Right atrium auricular region (tissue), 2 donors: ENCODE measurements at regions not wholly inside any gene's neighbourhood (a gene's known extent, or its start where the extent isn't known, plus 50 kb on each side); places are given as distances from the start of the nearest gene placed in this dataset.

Experiments
- DNase-seq: peaks from one replicate; pipeline ENCODE4 v3.0.0-alpha.2; 2019; ENCODE audit warnings: low spot score
- H3K27ac ChIP-seq, 2 donors: fragments of 200-600 bp; sonication (generic); 1 replicate in 1 of 2; 2 replicates in 1 of 2; pipeline ENCODE4 v1.5.1; 2016 to 2019
- H3K27me3 ChIP-seq, 2 donors: fragments of 200-600 bp; sonication (generic); one replicate each; pipeline versions ENCODE4 v1.5.1 to v1.6.0; 2017 to 2019
- H3K36me3 ChIP-seq: fragments of 200-600 bp; sonication (generic); one replicate; pipeline ENCODE4 v1.5.1; 2016
- H3K4me1 ChIP-seq, 2 donors: fragments of 200-600 bp; sonication (generic); one replicate each; pipeline versions ENCODE4 v1.5.1 to v1.6.0; 2017 to 2019
- H3K4me3 ChIP-seq, 2 donors: fragments of 200-600 bp; sonication (generic); 1 replicate in 1 of 2; 2 replicates in 1 of 2; pipeline ENCODE4 v1.5.1; 2017 to 2019; ENCODE audit warnings: mild to moderate bottlenecking in 1 of 2, moderate library complexity in 1 of 2
- H3K9me3 ChIP-seq, 2 donors: fragments of 200-600 bp; sonication (generic); one replicate each; pipeline ENCODE4 v1.5.1; 2019
- CTCF ChIP-seq, 2 donors: fragments of 200-600 bp; sonication (generic); IDR thresholded peaks; one replicate each; pipeline ENCODE4 v1.5.1; 2019; ENCODE audit warnings: antibody characterized with exemption in 2 of 2

- Histone ChIP-seq H3K27ac (no peak overlapping the region), H3K4me1 (no peaks in the 10 kb centered on the region), H3K36me3 (no peaks in the 10 kb centered on the region), H3K9me3 (no peaks in the 10 kb centered on the region), H3K4me3 (no peak overlapping the region), H3K27me3 (no peaks in the 10 kb centered on the region)
- no peak for DNase-seq
- TF ChIP-seq CTCF (IDR thresholded peaks at IDR 0.05): no peak
Measured at GRCh38 chr1:209038735-209039134, 544.8 kb upstream of the CAMK1G start.

GRCh38 chr1:209040351-209040750 lies 543.2 kb upstream of the CAMK1G start:
- H3K9me3 ChIP-seq: no peaks in the 10 kb centered on the region
- DNase-seq: no peak
- TF ChIP-seq CTCF (IDR thresholded peaks at IDR 0.05): no peak
- H3K4me1 ChIP-seq: no peaks in the 10 kb centered on the region
- H3K27ac ChIP-seq: no peak overlapping the region
- H3K4me3 ChIP-seq: no peak overlapping the region
- H3K27me3 ChIP-seq: no peaks in the 10 kb centered on the region
- H3K36me3 ChIP-seq: no peaks in the 10 kb centered on the region

GRCh38 chr1:209041927-209042326 lies 541.6 kb upstream of the CAMK1G start:
- DNase-seq: no peak
- Histone ChIP-seq H3K27ac (no peak overlapping the region), H3K9me3 (no peaks in the 10 kb centered on the region), H3K36me3 (no peaks in the 10 kb centered on the region), H3K4me1 (no peaks in the 10 kb centered on the region), H3K27me3 (no peaks in the 10 kb centered on the region), H3K4me3 (no peak overlapping the region)
- TF ChIP-seq CTCF (IDR thresholded peaks at IDR 0.05): no peak

- no peak for DNase-seq
- Histone ChIP-seq H3K27me3 (no peaks in the 10 kb centered on the region), H3K4me1 (no peaks in the 10 kb centered on the region), H3K27ac (no peak overlapping the region), H3K9me3 (no peaks in the 10 kb centered on the region), H3K4me3 (no peak overlapping the region), H3K36me3 (no peaks in the 10 kb centered on the region)
- TF ChIP-seq CTCF (IDR thresholded peaks at IDR 0.05): no peak
Measured at GRCh38 chr1:209042413-209042812, 541.1 kb upstream of the CAMK1G start.

GRCh38 chr1:209045331-209046057 lies 538.0 kb upstream of the CAMK1G start:
- no peaks in the 10 kb centered on the region for H3K36me3 ChIP-seq
- no peaks in the 10 kb centered on the region for H3K4me1 ChIP-seq
- no peak for DNase-seq
- no peaks in the 10 kb centered on the region for H3K27me3 ChIP-seq
- H3K4me3 ChIP-seq: no peak overlapping the region
- H3K27ac ChIP-seq: no peak overlapping the region
- H3K9me3 ChIP-seq: no peaks in the 10 kb centered on the region
- TF ChIP-seq CTCF (IDR thresholded peaks at IDR 0.05): no peak

- no peaks in the 10 kb centered on the region for H3K9me3 ChIP-seq
- H3K27me3 ChIP-seq: no peaks in the 10 kb centered on the region
- no peaks in the 10 kb centered on the region for H3K36me3 ChIP-seq
- H3K4me3 ChIP-seq: no peak overlapping the region
- H3K27ac ChIP-seq: no peak overlapping the region
- DNase-seq: no peak
- TF ChIP-seq CTCF (IDR thresholded peaks at IDR 0.05): no peak
- no peaks in the 10 kb centered on the region for H3K4me1 ChIP-seq
Measured at GRCh38 chr1:209046058-209046417, 537.5 kb upstream of the CAMK1G start.
